OCI-LY3 (cell line): ENCODE measurements at regions not wholly inside any gene's neighbourhood (a gene's known extent, or its start where the extent isn't known, plus 50 kb on each side); places are given as distances from the start of the nearest gene placed in this dataset.

ENCODE experiments used
- EZH2phosphoT487 ChIP-seq: fragments of 200-600 bp; shearing (Covaris generic); IDR thresholded peaks from 2 replicates; pipeline ENCODE4 v1.6.1; 2018; ENCODE audit warnings: antibody characterized with exemption, mixed run types, low read depth
- TF ChIP-seq, protein P1 (sequence below): fragments of 200-600, 300-600 bp; sonication (generic); IDR thresholded peaks from 2 replicates; pipeline ENCODE4 v1.5.1; 2014; ENCODE audit warnings: antibody characterized with exemption, low read length, low read depth

DNA sequence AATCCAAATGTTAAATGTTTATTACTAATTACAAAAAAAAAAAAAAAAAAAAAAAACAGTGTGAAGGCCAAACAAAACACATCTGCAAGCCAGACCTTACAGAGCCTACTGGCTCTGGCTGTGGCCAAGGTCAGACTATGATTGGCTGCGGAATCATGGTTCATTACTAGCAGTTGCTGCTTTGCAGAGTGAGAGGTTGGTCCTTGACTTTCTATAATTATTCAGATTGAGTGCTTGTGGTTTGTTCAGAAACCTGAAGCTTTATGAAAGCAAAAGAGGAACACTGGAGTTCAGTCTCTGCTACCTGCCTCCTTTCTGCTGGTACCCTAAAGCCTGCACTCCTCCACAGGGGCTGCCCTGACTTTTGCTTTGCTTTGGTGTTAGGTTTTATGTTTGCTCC is 550.9 kb downstream of the BCL11B start:
- TF ChIP-seq, protein P1, sequence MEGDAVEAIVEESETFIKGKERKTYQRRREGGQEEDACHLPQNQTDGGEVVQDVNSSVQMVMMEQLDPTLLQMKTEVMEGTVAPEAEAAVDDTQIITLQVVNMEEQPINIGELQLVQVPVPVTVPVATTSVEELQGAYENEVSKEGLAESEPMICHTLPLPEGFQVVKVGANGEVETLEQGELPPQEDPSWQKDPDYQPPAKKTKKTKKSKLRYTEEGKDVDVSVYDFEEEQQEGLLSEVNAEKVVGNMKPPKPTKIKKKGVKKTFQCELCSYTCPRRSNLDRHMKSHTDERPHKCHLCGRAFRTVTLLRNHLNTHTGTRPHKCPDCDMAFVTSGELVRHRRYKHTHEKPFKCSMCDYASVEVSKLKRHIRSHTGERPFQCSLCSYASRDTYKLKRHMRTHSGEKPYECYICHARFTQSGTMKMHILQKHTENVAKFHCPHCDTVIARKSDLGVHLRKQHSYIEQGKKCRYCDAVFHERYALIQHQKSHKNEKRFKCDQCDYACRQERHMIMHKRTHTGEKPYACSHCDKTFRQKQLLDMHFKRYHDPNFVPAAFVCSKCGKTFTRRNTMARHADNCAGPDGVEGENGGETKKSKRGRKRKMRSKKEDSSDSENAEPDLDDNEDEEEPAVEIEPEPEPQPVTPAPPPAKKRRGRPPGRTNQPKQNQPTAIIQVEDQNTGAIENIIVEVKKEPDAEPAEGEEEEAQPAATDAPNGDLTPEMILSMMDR, result no peak
- TF ChIP-seq EZH2phosphoT487, result no peak
